ENCODE measurements at regions not wholly inside any gene's neighbourhood (a gene's known extent, or its start where the extent isn't known, plus 50 kb on each side); places are given as distances from the start of the nearest gene placed in this dataset.

GRCh38 chr14:98835051-98835824 is 436.8 kb downstream of the BCL11B start:
- no peak for TF ChIP-seq CTCF (IDR thresholded peaks at IDR 0.05)
- ATAC-seq (ENCODE audit: low FRiP score), result no peak
- DNase-seq (ENCODE audit: low spot score), result no peak

GRCh38 chr14:98835825-98836100 is 436.2 kb downstream of the BCL11B start:
- ATAC-seq (ENCODE audit: low FRiP score), result no peak
- no peak for DNase-seq (ENCODE audit: low spot score)

GRCh38 chr14:98840091-98840490 is 431.9 kb downstream of the BCL11B start:
- ATAC-seq (ENCODE audit: low FRiP score) (no peak), DNase-seq (ENCODE audit: low spot score) (no peak)
- TF ChIP-seq CTCF (IDR thresholded peaks at IDR 0.05), result no peak

More at GRCh38 chr14:98835825-98836100, 436.2 kb downstream of the BCL11B start:
- TF ChIP-seq CTCF (IDR thresholded peaks at IDR 0.05), result no peak

GRCh38 chr14:98840511-98840910 is 431.5 kb downstream of the BCL11B start:
- DNase-seq (ENCODE audit: low spot score) (no peak), ATAC-seq (ENCODE audit: low FRiP score) (no peak)
- TF ChIP-seq CTCF (IDR thresholded peaks at IDR 0.05), result no peak

GRCh38 chr14:98844456-98844855 is 427.5 kb downstream of the BCL11B start:
- no peak for TF ChIP-seq CTCF (IDR thresholded peaks at IDR 0.05)
- ATAC-seq (ENCODE audit: low FRiP score) (no peak), DNase-seq (ENCODE audit: low spot score) (no peak)

- DNase-seq (ENCODE audit: low spot score), result no peak
- no peak for ATAC-seq (ENCODE audit: low FRiP score)
- no peak for TF ChIP-seq CTCF (IDR thresholded peaks at IDR 0.05)
Observed at GRCh38 chr14:98847521-98848468, 424.2 kb downstream of the BCL11B start.

Measured in omental fat pad (tissue), 3 donors.